SK-N-SH treated with all-trans-retinoic acid at 6 μM for 48 hours (cell line): ENCODE measurements at regions not wholly inside any gene's neighbourhood (a gene's known extent, or its start where the extent isn't known, plus 50 kb on each side); places are given as distances from the start of the nearest gene placed in this dataset.
"Not testable (repeated sequence)": the region's sequence is repeated elsewhere in the genome, so short reads cannot be mapped to it uniquely, and the experiment has no call there.

Experiments
- ARNTL ChIP-seq: fragments of 450-650 bp; formaldehyde crosslinking; IDR thresholded peaks from 2 replicates; pipeline ENCODE4 v1.5.0; 2020; ENCODE audit warnings: low read depth, mild to moderate bottlenecking, moderate library complexity, borderline replicate concordance
- ESRRG ChIP-seq: fragments of 250-450 bp; sonication (Bioruptor Pico); IDR thresholded peaks from 2 replicates; pipeline ENCODE4 v1.6.1; 2021; ENCODE audit warnings: mild to moderate bottlenecking
- RARB ChIP-seq: fragments of 250-450 bp; sonication (Bioruptor Pico); IDR thresholded peaks from 2 replicates; pipeline ENCODE4 v1.8.0; 2021; ENCODE audit warnings: mild to moderate bottlenecking, moderate library complexity
- TCF4 ChIP-seq: fragments of 250-450 bp; sonication (Bioruptor Pico); IDR thresholded peaks from 2 replicates; pipeline ENCODE4 v1.8.0; 2021; ENCODE audit warnings: mild to moderate bottlenecking, moderate library complexity, borderline replicate concordance
- ZC3H10 ChIP-seq: fragments of 250-450 bp; sonication (Bioruptor Pico); IDR thresholded peaks from 2 replicates; pipeline ENCODE4 v1.5.1; 2021; ENCODE audit warnings: mild to moderate bottlenecking, moderate library complexity
- ZFP3 ChIP-seq: fragments of 250-450 bp; sonication (Bioruptor Pico); IDR thresholded peaks from 2 replicates; pipeline ENCODE4 v1.5.0; 2020; ENCODE audit warnings: mild to moderate bottlenecking, moderate library complexity
- ZNF8 ChIP-seq: fragments of 450-650 bp; formaldehyde crosslinking; IDR thresholded peaks from 2 replicates; pipeline ENCODE4 v1.5.0; 2020; ENCODE audit warnings: mild to moderate bottlenecking, moderate library complexity
- TF ChIP-seq, protein P1 (sequence below): fragments of 250-450 bp; sonication (Bioruptor Pico); IDR thresholded peaks from 2 replicates; pipeline ENCODE4 v1.5.1; 2020; ENCODE audit warnings: low read depth, mild to moderate bottlenecking, moderate library complexity

GRCh38 chr12:8328835-8329234 is 101.4 kb upstream of the FAM90A1 start:
- TF ChIP-seq ZC3H10, RARB, ZFP3, TCF4, ZNF8, ESRRG, ARNTL (CRISPR knock-in tag): not testable (repeated sequence)
- TF ChIP-seq, protein P1, sequence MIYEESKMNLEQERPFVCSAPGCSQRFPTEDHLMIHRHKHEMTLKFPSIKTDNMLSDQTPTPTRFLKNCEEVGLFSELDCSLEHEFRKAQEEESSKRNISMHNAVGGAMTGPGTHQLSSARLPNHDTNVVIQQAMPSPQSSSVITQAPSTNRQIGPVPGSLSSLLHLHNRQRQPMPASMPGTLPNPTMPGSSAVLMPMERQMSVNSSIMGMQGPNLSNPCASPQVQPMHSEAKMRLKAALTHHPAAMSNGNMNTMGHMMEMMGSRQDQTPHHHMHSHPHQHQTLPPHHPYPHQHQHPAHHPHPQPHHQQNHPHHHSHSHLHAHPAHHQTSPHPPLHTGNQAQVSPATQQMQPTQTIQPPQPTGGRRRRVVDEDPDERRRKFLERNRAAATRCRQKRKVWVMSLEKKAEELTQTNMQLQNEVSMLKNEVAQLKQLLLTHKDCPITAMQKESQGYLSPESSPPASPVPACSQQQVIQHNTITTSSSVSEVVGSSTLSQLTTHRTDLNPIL (CRISPR knock-in tag), result not testable (repeated sequence)
